AG09319 (cell line): ENCODE measurements at regions not wholly inside any gene's neighbourhood (a gene's known extent, or its start where the extent isn't known, plus 50 kb on each side); places are given as distances from the start of the nearest gene placed in this dataset.
A peak's percentile ranks its signal among the peaks of the same experiment; 100 is the strongest.

Experiments
- DNase-seq: peaks from one replicate; pipeline ENCODE4 v3.0.0-alpha.2; 2010; ENCODE audit warnings: low read depth; ENCODE audit errors: extremely low read depth
- TF ChIP-seq, protein P1 (sequence below): IDR thresholded peaks from 2 replicates; pipeline ENCODE4 v1.5.1; 2011; ENCODE audit warnings: low read depth, mild to moderate bottlenecking, inconsistent platforms, low read length, moderate library complexity

DNA sequence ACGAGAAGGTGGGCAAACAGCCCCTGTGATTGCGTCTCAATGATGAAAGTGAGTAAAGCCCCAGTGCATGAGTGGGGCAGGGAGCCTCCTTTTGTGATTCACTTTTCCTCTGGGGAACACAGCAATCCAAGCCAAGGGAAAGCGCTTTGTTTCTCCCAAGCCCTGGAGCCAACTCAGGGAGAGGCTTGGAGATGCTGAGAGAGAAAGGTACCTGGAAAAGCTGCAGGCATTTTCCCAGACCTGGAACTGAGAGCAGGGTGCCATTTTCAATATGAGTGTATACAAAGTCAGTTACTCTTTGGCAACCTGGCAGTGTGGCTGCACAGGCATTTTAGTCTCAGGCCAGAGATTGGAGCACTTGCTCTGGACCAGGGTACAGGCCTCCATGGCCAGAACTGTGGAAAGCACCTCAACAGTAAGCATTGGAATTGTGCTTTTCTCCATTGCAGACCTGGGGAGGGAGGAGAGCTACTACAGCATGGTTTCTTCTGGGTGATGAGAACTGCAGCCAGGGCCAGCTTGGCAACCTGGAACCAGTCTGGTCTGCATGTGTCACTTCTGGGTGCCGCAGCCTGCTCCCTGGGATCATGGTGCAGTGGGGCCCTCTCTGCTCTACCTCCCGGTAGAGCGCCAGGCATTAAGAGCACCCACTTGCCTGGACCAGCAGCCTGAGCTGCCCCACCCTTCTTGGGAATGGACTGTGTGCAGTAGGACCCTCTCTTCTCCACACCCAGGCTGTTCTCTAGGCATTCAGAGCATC, 89.0 kb upstream of the CDH5 start:
- TF ChIP-seq, protein P1, sequence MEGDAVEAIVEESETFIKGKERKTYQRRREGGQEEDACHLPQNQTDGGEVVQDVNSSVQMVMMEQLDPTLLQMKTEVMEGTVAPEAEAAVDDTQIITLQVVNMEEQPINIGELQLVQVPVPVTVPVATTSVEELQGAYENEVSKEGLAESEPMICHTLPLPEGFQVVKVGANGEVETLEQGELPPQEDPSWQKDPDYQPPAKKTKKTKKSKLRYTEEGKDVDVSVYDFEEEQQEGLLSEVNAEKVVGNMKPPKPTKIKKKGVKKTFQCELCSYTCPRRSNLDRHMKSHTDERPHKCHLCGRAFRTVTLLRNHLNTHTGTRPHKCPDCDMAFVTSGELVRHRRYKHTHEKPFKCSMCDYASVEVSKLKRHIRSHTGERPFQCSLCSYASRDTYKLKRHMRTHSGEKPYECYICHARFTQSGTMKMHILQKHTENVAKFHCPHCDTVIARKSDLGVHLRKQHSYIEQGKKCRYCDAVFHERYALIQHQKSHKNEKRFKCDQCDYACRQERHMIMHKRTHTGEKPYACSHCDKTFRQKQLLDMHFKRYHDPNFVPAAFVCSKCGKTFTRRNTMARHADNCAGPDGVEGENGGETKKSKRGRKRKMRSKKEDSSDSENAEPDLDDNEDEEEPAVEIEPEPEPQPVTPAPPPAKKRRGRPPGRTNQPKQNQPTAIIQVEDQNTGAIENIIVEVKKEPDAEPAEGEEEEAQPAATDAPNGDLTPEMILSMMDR = no peak
- no peak for DNase-seq

DNA sequence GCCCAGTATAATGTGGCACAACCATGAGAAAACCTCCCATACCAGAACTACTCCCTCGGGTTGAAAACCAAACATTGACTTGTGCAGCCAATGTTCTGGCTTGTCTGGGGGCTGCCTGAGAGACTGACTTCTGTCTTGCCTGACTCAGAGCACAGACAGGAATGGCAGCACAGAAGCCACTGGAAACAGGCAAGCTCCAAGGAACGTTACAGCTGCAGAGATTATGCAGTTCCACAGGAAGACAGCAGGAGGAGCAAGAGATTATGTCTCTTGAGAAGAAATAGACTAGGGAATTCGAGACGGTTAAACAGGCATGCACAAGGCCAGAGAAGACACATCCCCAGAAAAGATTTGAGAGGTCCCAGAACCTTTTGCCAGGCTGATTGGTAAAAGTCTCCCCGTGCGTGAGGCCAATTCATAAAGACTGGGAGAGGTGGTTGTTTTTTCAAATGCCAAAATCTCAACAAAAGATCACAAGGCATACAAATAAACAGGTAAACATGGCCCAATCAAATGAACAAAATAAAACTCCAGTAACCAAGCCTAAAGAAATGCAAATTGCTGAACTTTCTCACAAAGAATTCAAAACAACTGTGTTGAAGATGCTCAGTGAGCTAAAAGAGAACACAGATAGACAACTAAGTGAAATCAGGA, 90.6 kb upstream of the CDH5 start:
- DNase-seq = no peak
- TF ChIP-seq, protein P1 = peak; percentile 82

DNA sequence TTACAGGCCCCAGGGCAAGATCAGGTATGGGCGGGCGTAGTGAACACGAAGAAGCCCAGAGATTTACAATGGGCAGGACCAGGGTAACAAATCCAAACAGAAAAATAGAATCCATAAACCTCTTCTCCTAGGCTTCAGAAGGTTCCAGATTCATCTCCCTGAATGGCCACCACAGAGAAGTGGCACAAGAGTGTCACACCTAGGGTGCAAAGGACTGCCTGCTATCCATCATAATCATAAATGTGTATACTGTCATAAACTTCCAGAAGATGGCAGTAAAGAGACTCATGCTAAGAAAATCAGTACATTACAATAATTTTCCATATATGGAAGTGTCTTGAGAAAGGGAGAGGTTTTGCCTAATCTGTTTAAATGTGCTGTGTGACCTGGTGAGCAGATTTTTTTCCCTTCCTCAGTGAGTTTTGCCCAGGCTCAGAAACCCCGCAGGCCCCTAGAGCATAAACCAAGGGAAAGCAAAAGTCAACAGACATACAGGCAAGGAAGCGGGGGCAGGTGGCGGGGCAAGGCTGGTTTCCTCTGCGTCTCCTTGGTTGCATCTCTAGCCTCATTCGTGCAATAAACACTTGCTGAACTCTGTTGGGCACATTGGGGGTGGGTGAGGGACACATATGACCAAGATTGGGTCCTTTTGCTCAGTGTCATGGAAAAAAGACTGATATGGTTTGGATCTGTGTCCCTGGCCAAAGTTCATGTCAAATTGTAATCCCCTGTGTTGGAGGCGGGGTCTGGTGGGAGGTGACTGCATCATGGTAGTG, 92.0 kb upstream of the CDH5 start:
- no peak for DNase-seq

DNA sequence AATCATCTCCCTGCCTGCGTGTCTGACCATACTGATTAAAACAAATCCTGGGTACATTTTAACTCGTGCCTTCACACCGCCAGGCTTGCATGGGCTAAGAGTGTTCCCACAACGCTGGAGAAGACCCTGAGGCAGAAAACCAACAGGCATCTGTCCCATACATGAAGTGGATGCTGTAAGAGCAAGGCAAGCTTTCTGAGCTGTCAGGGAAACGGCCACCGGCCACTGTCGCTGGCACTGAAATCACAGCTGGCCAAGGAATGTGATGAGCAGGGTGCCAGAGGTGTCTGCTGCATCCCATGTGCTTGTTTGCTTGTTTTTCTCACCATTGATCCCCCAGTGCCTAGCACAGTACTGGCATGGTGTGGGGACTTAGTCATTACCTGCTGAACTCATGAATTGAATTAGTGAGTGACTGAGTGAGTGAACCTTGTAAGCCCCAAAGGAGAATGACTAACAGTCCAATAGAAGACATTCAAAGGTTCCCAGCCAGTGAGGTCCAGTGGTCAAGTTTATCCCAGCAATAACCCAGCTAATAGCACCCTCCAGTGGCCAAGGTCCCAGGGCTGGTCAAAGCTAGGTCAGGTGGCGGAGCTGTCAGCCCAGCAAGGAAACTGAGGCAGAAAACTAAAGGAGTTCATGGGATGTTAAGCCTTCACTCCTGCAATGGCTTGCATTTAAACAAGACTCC, 92.7 kb upstream of the CDH5 start:
- DNase-seq = no peak
- TF ChIP-seq, protein P1 = peak; percentile 37

More for the DNA sequence above, 92.0 kb upstream of the CDH5 start:
- TF ChIP-seq, protein P1 = peak; percentile 38

DNA sequence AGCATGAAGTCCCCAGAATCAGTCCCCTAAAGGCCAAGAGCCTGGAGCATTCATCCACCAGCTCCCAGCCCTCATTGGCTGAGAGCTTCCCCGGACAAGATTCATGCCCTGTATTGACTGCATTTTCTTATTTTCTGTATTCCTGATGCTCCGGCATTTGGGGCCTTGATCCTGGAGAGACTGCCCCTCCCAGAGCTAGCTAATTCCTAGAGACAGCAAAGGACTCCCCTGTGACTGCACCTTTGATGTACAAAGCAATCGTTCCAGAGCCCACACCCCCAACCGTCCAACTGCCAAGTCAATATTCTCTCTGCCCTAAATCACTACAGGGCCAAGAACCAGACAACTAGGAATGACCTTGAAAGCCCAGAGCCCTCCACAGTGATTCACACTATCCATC, 93.4 kb upstream of the CDH5 start:
- no peak for DNase-seq
- TF ChIP-seq, protein P1 = no peak

DNA sequence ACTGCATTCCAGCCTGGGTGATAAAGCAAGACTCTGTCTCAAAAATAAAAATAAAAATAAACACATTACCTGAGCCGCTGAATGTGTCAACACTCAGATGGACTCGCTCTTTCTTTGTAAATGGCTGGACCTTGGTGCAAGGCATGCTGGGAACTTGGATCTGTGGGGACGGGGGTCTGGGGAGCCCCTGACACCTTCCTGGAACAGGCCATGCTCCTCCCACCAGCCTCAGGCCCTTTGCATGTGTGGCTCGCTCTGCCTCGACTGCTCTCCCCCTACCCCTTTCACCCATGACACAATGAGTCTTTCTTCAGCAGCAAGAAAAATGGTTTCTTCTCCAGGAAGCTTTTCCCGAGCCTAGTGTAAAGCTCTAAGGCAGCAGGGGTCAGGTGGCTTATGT, 94.0 kb upstream of the CDH5 start:
- TF ChIP-seq, protein P1 = no peak
- DNase-seq = no peak
